Caco-2 (cell line): ENCODE measurements at regions not wholly inside any gene's neighbourhood (a gene's known extent, or its start where the extent isn't known, plus 50 kb on each side); places are given as distances from the start of the nearest gene placed in this dataset.

Experiments
- BruUV-seq: library from RNA; stranded (reverse); fragments of 400-500 nt; replicated peaks from 2 replicates; lab custom pipeline; 2021; lab: Mats Ljungman, UMichigan
- CTCF ChIA-PET: fragments of 300-600 bp; sonication (Branson Sonifier 250); formaldehyde crosslinking; loops from one replicate; lab custom pipeline; 2022; ENCODE audit warnings: antibody characterized with exemption; lab: Charles Lee
- POLR2A ChIA-PET: fragments of 300-600 bp; sonication (Branson Sonifier 250); formaldehyde crosslinking; loops from one replicate; lab custom pipeline; 2022; ENCODE audit warnings: antibody characterized with exemption; lab: Charles Lee
- DNase-seq, 2 experiments: peaks; one replicate each; pipeline versions ENCODE4 v3.0.0 to v3.0.0-alpha.2; 2020 to 2022
- H3K27me3 ChIP-seq: replicated peaks from 2 replicates; pipeline ENCODE4 v1.6.0; 2011; ENCODE audit warnings: low read length; ENCODE audit not compliant: control insufficient read depth, insufficient read depth
- H3K36me3 ChIP-seq: 2 replicates; pipeline ENCODE4 v1.5.1; 2011; ENCODE audit warnings: low read length; ENCODE audit not compliant: control insufficient read depth, insufficient read depth
- H3K4me1 ChIP-seq: fragments of 250-450 bp; sonication (Bioruptor Pico); 2 replicates; pipeline ENCODE4 v1.5.1; 2020; ENCODE audit warnings: mild to moderate bottlenecking
- H3K4me3 ChIP-seq: 2 replicates; pipeline ENCODE4 v1.5.1; 2011; ENCODE audit warnings: low read depth, mild to moderate bottlenecking, control low read depth, low read length
- H3K9me3 ChIP-seq: fragments of 250-450 bp; sonication (Bioruptor Pico); 2 replicates; pipeline ENCODE4 v1.5.1; 2020; ENCODE audit warnings: mild to moderate bottlenecking, moderate library complexity
- H3K27ac Mint-ChIP-seq: one replicate; pipeline ENCODE4 v1.8.0; 2022; ENCODE audit warnings: mixed read lengths; ENCODE audit not compliant: unreplicated experiment
- H3K27me3 Mint-ChIP-seq: one replicate; pipeline ENCODE4 v1.8.0; 2022; ENCODE audit warnings: mixed read lengths; ENCODE audit not compliant: insufficient read depth, unreplicated experiment
- H3K36me3 Mint-ChIP-seq: one replicate; pipeline ENCODE4 v1.8.0; 2022; ENCODE audit warnings: mild to moderate bottlenecking, mixed read lengths; ENCODE audit not compliant: insufficient read depth, unreplicated experiment
- H3K4me1 Mint-ChIP-seq: one replicate; pipeline ENCODE4 v1.8.0; 2022; ENCODE audit warnings: low read depth, mixed read lengths; ENCODE audit not compliant: unreplicated experiment
- H3K4me3 Mint-ChIP-seq: one replicate; pipeline ENCODE4 v1.8.0; 2022; ENCODE audit warnings: mild to moderate bottlenecking, moderate library complexity, mixed read lengths; ENCODE audit not compliant: unreplicated experiment
- H3K9me3 Mint-ChIP-seq: one replicate; pipeline ENCODE4 v1.8.0; 2022; ENCODE audit warnings: mixed read lengths; ENCODE audit not compliant: unreplicated experiment
- CTCF ChIP-seq, 2 experiments: fragments of 200-600 bp in 1 of 2; IDR thresholded peaks; 1 replicate in 1 of 2; 2 replicates in 1 of 2; pipeline versions ENCODE4 v1.5.1 to v1.8.0; 2011 to 2022; ENCODE audit warnings: antibody characterized with exemption in 1 of 2, control low read depth in 1 of 2, inconsistent platforms in 1 of 2, low read depth in 1 of 2, low read length in 1 of 2, mild to moderate bottlenecking in 1 of 2, moderate library complexity in 1 of 2; ENCODE audit not compliant: insufficient read depth in 1 of 2, severe bottlenecking in 1 of 2, unreplicated experiment in 1 of 2
- intact Hi-C: fragments of 100-400 bp; cut with micrococcal nuclease; formaldehyde crosslinking; loops from one replicate; pipeline ENCODE4 v1.10.0; 2022; ENCODE audit not compliant: unreplicated experiment

DNA sequence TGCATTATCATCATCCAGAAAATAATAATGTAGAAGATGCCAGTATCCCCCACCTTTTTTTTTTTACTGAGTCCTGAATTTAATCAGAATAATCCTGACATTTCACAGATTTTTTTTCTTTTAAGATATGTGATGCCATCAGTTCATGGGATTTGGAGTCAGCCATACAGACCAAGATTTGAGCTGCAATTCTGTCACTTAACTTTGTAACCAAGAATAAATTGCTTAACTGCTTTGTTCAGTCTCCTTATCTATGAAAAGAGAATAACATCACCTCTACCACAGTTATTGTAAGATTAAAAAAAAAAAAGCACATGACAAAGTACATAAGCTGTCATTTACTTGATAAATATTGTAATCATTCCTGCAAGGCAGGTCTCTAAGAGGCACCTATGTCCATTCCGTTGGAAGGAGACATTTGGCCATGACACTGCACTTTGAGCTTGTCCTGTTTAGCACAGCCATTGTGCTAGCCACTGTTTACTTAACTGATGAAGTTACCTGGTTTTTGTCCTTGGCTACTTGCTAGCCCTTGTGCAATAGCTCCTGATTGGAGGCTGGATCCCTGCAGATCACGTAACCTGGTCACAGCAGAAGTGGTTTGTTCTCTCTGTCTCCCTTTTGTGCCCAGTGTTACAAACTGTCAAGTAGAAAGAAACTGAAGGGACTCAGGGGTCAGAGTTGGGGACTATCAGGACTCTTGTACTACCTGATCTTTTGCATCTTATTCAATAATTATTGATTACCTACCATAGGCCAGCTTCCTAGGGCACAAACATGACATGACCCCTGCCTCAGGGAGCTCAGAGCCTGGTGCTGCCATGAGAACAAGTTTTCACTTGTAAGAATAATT is 306.0 kb downstream of the WDR72 start:
- H3K27me3 Mint-ChIP-seq = no peaks in the 10 kb centered on the region
- H3K4me1 Mint-ChIP-seq = peaks cover 21% of the 10 kb centered on the region
- ChIA-PET POLR2A (interaction anchor here (0.6 kb wide), 1 partner anchor 11 kb away, joined by 3 read pairs; no protein-coding TSS in a partner anchor), CTCF (no interaction called here)
- Histone ChIP-seq H3K27me3 (no peaks in the 10 kb centered on the region), H3K4me3 (no peak overlapping the region), H3K36me3 (no peaks in the 10 kb centered on the region), H3K4me1 (peaks cover 37% of the 10 kb centered on the region), H3K9me3 (no peaks in the 10 kb centered on the region)
- peak; percentile 67 to 76 for DNase-seq
- peaks cover under 1% of the 10 kb centered on the region for H3K9me3 Mint-ChIP-seq
- H3K36me3 Mint-ChIP-seq = no peaks in the 10 kb centered on the region
- H3K4me3 Mint-ChIP-seq = no peak overlapping the region
- intact Hi-C loops = loop anchor here (1.0 kb wide), 1 partner anchor 377 kb away; no protein-coding TSS in a partner anchor
- no peak overlapping the region for H3K27ac Mint-ChIP-seq
- no TSS peak for BruUV-seq
- TF ChIP-seq CTCF (IDR thresholded peaks at IDR 0.05; ENCODE audit: insufficient read depth in 1 of 2, low read depth in 1 of 2, low read length in 1 of 2, severe bottlenecking in 1 of 2, unreplicated experiment in 1 of 2) = no peak

DNA sequence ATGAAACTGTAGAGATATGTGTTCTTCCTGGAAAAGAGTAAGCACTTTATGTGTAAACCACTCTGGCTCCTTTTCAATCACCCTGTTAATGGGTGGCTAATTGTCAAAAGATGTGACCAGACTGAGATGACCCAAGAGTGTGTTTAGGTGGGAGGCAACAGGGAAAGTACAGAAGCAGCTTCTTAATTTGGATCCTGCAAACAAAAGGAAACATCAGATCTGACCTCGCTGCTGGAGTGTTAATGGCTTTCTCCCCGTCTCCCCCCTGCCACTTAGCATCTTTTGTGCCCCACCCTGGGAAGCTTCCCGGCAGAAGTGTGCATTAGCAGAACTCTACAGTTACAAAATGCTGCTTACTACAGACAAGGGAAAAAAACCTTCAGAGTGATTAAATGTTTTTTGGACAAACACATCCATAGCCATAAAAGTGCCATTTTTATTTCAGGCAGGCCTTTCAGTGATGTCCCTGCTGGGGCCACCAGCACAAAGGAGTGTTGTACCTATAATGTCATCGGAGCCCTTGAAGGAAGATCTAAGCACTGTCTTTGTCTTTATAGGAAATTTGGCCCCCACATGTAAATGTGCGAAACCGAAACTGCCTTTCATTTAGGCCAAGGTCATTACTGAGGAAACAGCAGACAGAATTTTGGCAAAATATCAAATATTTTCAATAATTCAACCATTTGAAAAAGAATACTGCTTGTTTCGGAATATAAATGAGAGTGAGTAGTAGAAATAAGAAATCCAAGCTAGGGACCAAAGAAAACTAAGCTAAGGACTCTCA is 311.0 kb downstream of the WDR72 start:
- intact Hi-C loops = no loop called here
- Histone ChIP-seq H3K36me3 (no peaks in the 10 kb centered on the region), H3K27me3 (no peaks in the 10 kb centered on the region; the same call in 1 of the 2 replicates), H3K4me3 (no peak overlapping the region), H3K9me3 (no peaks in the 10 kb centered on the region), H3K4me1 (peaks cover 14% of the 10 kb centered on the region)
- Mint-ChIP-seq H3K27ac (no peak overlapping the region), H3K27me3 (peaks cover 4% of the 10 kb centered on the region), H3K4me3 (no peak overlapping the region), H3K4me1 (no peaks in the 10 kb centered on the region), H3K36me3 (no peaks in the 10 kb centered on the region), H3K9me3 (no peaks in the 10 kb centered on the region)
- DNase-seq = no peak
- POLR2A ChIA-PET = no interaction called here
- no TSS peak for BruUV-seq
- CTCF ChIA-PET = no interaction called here
- TF ChIP-seq CTCF (IDR thresholded peaks at IDR 0.05; ENCODE audit: insufficient read depth in 1 of 2, low read depth in 1 of 2, low read length in 1 of 2, severe bottlenecking in 1 of 2, unreplicated experiment in 1 of 2) = no peak

DNA sequence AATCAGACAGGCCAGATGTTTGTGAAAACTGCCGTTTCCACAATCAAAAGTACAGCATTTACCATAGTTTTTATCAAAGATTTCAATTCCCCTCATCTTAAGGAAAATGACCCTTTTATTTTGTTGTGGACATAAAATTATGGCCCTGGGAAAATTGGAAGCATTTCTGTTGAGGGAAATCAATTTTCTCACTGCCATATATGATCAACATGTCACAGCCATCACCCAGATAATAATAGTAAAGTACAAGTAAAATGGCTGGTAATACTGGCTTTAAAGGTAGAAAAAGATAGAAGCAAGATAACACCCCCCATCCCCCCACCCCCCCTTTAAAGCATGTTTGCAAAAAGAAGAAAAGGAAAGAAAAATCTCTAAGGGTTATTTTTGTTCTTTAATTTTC is 311.7 kb downstream of the WDR72 start:
- BruUV-seq = no TSS peak
- intact Hi-C loops = no loop called here
- Histone ChIP-seq H3K36me3 (no peaks in the 10 kb centered on the region), H3K4me3 (no peak overlapping the region), H3K4me1 (peaks cover 8% of the 10 kb centered on the region), H3K9me3 (no peaks in the 10 kb centered on the region), H3K27me3 (no peaks in the 10 kb centered on the region; the same call in 1 of the 2 replicates)
- no peak overlapping the region for H3K27ac Mint-ChIP-seq
- DNase-seq = no peak
- CTCF ChIA-PET = no interaction called here
- TF ChIP-seq CTCF (IDR thresholded peaks at IDR 0.05; ENCODE audit: insufficient read depth in 1 of 2, low read depth in 1 of 2, low read length in 1 of 2, severe bottlenecking in 1 of 2, unreplicated experiment in 1 of 2) = no peak
- POLR2A ChIA-PET = no interaction called here
- H3K36me3 Mint-ChIP-seq = no peaks in the 10 kb centered on the region
- H3K9me3 Mint-ChIP-seq = no peaks in the 10 kb centered on the region
- H3K4me1 Mint-ChIP-seq = no peaks in the 10 kb centered on the region
- H3K27me3 Mint-ChIP-seq = peaks cover 4% of the 10 kb centered on the region
- H3K4me3 Mint-ChIP-seq = no peak overlapping the region
